ENCODE measurements at regions not wholly inside any gene's neighbourhood (a gene's known extent, or its start where the extent isn't known, plus 50 kb on each side); places are given as distances from the start of the nearest gene placed in this dataset.

DNA sequence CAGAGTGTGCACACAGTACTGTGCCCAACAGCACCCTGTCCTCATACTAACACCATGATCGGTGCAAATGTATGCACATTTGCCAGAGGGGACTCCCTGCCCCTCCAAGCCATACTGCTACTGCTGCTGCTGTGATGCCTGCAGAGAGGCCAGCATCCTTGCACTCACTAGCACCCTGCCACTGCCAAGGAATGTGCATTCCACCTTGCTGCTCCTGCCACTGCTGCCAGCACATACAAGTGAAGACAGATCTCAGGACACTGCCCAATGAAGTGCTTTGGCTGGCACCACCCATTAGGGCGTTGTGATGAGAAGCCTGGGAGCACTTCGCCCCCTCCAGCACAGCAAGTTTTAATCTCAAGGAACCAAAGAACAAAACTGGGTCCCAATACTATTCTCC lies 146.3 kb upstream of the DMD start:
- no peak for ATAC-seq
- H3K4me3 ChIP-seq, result no peak overlapping the region
- no peaks in the 10 kb centered on the region for H3K79me2 ChIP-seq (ENCODE audit: control insufficient read depth, insufficient read depth, low read length)
- no peaks in the 10 kb centered on the region for H4K20me1 ChIP-seq (replicated peaks; ENCODE audit: control insufficient read depth, insufficient read depth, low read length)
- DNase-seq (ENCODE audit: extremely low read depth in 1 of 4, low spot score in 3 of 4), result no peak
- TF ChIP-seq SPI1 (IDR thresholded peaks at IDR 0.05; ENCODE audit: borderline replicate concordance, low read depth, low read length) (no peak), ZNF668 (CRISPR knock-in tag; IDR thresholded peaks at IDR 0.05) (no peak), CEBPG (CRISPR knock-in tag; IDR thresholded peaks at IDR 0.05) (no peak), CEBPG (tag; conservative IDR thresholded peaks at IDR 0.05 in 1 of 2, IDR thresholded peaks at IDR 0.05 in 1 of 2) (no peak), MCM2 (IDR thresholded peaks at IDR 0.05; ENCODE audit: low read depth) (no peak), ESRRB (CRISPR knock-in tag; IDR thresholded peaks at IDR 0.05; ENCODE audit: borderline replicate concordance) (no peak)
- TF ChIP-seq, protein P1, sequence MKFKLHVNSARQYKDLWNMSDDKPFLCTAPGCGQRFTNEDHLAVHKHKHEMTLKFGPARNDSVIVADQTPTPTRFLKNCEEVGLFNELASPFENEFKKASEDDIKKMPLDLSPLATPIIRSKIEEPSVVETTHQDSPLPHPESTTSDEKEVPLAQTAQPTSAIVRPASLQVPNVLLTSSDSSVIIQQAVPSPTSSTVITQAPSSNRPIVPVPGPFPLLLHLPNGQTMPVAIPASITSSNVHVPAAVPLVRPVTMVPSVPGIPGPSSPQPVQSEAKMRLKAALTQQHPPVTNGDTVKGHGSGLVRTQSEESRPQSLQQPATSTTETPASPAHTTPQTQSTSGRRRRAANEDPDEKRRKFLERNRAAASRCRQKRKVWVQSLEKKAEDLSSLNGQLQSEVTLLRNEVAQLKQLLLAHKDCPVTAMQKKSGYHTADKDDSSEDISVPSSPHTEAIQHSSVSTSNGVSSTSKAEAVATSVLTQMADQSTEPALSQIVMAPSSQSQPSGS (CRISPR knock-in tag; IDR thresholded peaks at IDR 0.05), result no peak
- TF ChIP-seq, protein P2, sequence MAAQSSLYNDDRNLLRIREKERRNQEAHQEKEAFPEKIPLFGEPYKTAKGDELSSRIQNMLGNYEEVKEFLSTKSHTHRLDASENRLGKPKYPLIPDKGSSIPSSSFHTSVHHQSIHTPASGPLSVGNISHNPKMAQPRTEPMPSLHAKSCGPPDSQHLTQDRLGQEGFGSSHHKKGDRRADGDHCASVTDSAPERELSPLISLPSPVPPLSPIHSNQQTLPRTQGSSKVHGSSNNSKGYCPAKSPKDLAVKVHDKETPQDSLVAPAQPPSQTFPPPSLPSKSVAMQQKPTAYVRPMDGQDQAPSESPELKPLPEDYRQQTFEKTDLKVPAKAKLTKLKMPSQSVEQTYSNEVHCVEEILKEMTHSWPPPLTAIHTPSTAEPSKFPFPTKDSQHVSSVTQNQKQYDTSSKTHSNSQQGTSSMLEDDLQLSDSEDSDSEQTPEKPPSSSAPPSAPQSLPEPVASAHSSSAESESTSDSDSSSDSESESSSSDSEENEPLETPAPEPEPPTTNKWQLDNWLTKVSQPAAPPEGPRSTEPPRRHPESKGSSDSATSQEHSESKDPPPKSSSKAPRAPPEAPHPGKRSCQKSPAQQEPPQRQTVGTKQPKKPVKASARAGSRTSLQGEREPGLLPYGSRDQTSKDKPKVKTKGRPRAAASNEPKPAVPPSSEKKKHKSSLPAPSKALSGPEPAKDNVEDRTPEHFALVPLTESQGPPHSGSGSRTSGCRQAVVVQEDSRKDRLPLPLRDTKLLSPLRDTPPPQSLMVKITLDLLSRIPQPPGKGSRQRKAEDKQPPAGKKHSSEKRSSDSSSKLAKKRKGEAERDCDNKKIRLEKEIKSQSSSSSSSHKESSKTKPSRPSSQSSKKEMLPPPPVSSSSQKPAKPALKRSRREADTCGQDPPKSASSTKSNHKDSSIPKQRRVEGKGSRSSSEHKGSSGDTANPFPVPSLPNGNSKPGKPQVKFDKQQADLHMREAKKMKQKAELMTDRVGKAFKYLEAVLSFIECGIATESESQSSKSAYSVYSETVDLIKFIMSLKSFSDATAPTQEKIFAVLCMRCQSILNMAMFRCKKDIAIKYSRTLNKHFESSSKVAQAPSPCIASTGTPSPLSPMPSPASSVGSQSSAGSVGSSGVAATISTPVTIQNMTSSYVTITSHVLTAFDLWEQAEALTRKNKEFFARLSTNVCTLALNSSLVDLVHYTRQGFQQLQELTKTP (IDR thresholded peaks at IDR 0.05; ENCODE audit: low read depth in 1 of 2, partially characterized antibody in 2 of 2), result no peak
- no peak overlapping the region for H3K4me2 ChIP-seq (ENCODE audit: insufficient read depth, low read length)
- 0% methylated on average over 3 of the region's 3 CpGs for WGBS (ENCODE audit: insufficient coverage, low coverage, missing lambda C conversion rate)
- no peak overlapping the region for H2AFZ ChIP-seq (ENCODE audit: low read depth, low read length)
- no peak overlapping the region for H3K27ac ChIP-seq (ENCODE audit: extremely low read depth, low read depth, low read length)
- H3K9me3 ChIP-seq (replicated peaks; ENCODE audit: control insufficient read depth, insufficient read depth, low read depth, low read length), result no peaks in the 10 kb centered on the region
- H3K4me1 ChIP-seq (replicated peaks in 1 of 2; ENCODE audit: control insufficient read depth in 2 of 2, insufficient read depth in 2 of 2, low read length in 2 of 2), result no peaks in the 10 kb centered on the region
- CTCF ChIA-PET (ENCODE audit: low intra/inter-chr PET ratio), result no interaction called here
- H3K36me3 ChIP-seq (ENCODE audit: control insufficient read depth, insufficient read depth, low read length), result no peaks in the 10 kb centered on the region
- intact Hi-C loops (cut with micrococcal nuclease), result no loop called here
- no TSS peak for BruUV-seq (replicated peaks)
- no peaks in the 10 kb centered on the region for H3K27me3 ChIP-seq (ENCODE audit: control insufficient read depth in 2 of 2, insufficient read depth in 2 of 2, low read length in 2 of 2)
- no peak for FAIRE-seq
- no peaks in the 10 kb centered on the region for H3K9me1 ChIP-seq (ENCODE audit: control insufficient read depth, insufficient read depth, low read length)
- POLR2A ChIA-PET, result no interaction called here
- H3K9ac ChIP-seq (ENCODE audit: insufficient read depth in 1 of 2, low read depth in 2 of 2, low read length in 2 of 2), result no peak overlapping the region
- in situ Hi-C loops (cut with MboI), result no loop called here

Measured in K562 (cell line).